ENCODE measurements at regions not wholly inside any gene's neighbourhood (a gene's known extent, or its start where the extent isn't known, plus 50 kb on each side); places are given as distances from the start of the nearest gene placed in this dataset.

DNA sequence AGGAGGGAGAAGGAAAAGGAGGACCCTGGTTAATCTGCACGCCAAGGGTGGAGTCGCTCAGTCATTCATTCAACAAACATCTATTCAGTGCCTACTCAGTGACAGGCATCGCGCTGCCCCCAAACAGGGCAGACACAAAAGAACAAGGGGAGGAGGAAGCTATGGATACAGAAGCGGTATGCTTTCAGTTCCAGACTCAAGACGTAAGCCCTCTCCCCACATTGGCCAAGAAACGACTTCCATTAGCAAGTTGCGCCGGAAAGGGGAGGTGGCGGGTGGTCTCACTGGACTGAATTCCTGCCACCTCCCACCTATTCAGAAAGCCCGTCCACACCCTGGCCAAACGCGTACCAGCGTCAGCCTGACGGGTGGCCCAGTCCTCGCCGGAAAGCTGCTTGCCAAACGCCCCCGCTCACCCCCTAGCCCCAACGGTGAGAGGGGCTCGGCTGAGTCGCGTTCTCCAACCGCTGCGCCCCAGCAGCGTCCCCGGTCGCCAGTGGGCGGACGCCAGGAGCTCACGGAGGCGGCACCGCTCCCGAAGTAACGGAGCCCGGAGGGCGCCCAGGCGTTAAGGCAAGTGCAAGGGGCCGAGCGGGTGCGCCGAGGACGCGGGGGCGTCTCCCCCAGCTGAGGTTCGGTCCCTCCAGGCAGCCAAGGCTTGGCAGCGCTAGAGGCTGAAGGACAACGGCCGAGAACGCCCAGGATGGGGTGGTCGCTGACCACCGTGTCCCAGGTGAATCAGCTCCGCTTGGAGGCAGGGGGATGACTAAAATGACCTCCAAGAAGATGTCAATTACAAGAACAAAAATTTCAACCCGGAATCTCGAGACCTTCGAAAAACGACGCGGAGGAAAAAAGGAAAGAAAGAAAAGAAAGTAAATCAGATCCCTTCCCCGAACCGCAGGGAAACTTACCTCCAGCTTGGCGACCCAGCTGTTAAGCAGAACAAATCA lies 470.7 kb downstream of the SOX9 start:
- DNase-seq = no peak

- DNase-seq = no peak
Observed at GRCh38 chr17:72592242-72592966, 471.6 kb downstream of the SOX9 start.

- DNase-seq = no peak
Observed at GRCh38 chr17:72592967-72593325, 472.1 kb downstream of the SOX9 start.

DNA sequence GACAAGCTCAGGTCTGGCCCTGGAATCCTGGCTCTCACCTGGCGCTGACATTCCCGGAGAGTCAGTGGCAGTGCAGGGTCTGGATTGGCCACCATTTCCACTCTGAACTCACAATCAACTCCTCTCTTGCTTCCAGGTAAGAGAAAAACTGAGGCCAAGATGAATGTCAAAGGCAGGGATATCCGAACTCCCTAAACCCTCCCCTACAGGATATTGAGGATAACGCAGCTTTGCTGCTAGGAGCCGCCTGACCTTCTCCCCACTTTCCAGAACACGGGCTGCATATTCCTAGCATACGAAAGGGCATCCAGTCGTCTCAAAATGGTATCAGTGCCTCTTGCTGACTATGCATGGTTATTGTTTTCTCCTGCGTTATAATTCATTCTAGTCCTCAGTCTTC lies 473.4 kb downstream of the SOX9 start:
- DNase-seq = no peak
